GM18870 (cell line): ENCODE measurements at regions not wholly inside any gene's neighbourhood (a gene's known extent, or its start where the extent isn't known, plus 50 kb on each side); places are given as distances from the start of the nearest gene placed in this dataset.

Experiments used
- ATAC-seq: cut with Tn5 transposase; IDR thresholded peaks from one replicate; pipeline ENCODE4 v1.9.1; 2021; ENCODE audit warnings: moderate library complexity; ENCODE audit not compliant: unreplicated experiment

GRCh38 chr7:46197785-46198540, 276.9 kb upstream of the IGFBP3 start:
- ATAC-seq: no peak

- ATAC-seq: no peak
Measured at GRCh38 chr7:46195934-46196333, 274.9 kb upstream of the IGFBP3 start.

- no peak for ATAC-seq
Measured at GRCh38 chr7:46192271-46192670, 271.2 kb upstream of the IGFBP3 start.

- no peak for ATAC-seq
Measured at GRCh38 chr7:46191776-46192175, 270.7 kb upstream of the IGFBP3 start.

GRCh38 chr7:46191296-46191695, 270.2 kb upstream of the IGFBP3 start:
- ATAC-seq: no peak

DNA sequence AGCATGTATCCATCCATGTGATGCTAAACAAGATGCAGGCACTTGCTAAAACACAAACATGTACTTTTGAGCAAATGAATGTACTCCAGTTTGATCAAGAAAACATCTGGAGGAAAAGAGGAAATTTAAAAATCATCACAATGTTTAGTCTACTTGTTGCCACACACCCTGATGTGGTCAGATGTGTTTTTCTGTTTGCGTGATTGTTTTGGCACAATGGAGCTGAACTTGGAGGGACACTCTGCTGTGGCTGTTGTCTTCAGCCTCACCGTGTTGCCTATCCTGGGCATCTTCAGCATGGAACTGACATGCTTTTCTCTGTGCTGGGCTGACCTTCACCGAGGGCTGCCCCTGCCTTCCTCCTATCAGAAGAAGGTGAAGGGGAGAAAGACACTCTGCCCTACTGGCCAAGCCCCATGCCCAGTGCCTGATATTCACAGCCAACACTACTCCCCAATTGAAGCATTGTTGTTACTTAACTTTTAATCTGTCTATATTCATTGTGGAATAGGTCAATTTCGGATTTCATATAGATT, 268.3 kb upstream of the IGFBP3 start:
- no peak for ATAC-seq

GRCh38 chr7:46186131-46186530, 265.1 kb upstream of the IGFBP3 start:
- no peak for ATAC-seq

GRCh38 chr7:46179061-46179610, 258.1 kb upstream of the IGFBP3 start:
- no peak for ATAC-seq

- ATAC-seq: no peak
Measured at GRCh38 chr7:46178661-46179060, 257.6 kb upstream of the IGFBP3 start.

- no peak for ATAC-seq
Measured at GRCh38 chr7:46177821-46178220, 256.7 kb upstream of the IGFBP3 start.

- no peak for ATAC-seq
Measured at GRCh38 chr7:46175221-46175620, 254.1 kb upstream of the IGFBP3 start.

- no peak for ATAC-seq
Measured at GRCh38 chr7:46174196-46174580, 253.1 kb upstream of the IGFBP3 start.

DNA sequence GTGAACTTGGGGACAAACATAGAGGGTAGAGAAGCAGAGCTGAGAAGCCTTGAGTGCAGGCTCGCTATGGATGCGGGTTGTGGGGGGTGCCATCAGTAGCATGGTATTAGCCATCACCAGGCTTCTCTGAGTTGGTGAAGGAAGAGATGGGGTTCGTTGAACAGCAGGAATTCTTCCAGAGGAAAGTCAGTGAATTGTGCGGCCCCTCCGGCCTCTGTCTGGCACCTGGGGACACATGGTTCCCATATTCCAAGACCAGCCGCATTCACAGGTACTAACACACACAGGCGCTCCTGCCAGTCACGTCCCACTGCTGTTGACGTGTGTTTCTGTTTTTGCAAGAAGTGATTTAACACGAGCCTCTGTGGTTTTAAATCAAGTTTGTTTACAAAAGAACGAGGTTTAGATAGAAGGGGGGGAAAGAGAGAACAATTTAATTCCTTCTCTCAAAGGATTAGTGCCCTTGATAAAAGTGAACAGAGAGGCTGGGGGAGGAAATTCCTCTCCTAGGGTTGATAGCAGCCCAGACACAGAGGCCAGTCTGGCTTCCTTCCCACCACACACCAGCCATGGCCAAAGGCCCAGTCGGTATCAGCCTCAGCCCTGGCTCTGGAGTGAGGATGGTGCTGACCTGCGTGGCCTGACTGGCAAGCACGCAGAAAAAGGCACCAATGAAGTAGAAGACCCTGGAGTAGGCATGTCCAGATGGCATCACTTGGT, 252.6 kb upstream of the IGFBP3 start:
- ATAC-seq: no peak

GRCh38 chr7:46170792-46171191, 249.7 kb upstream of the IGFBP3 start:
- ATAC-seq: no peak

DNA sequence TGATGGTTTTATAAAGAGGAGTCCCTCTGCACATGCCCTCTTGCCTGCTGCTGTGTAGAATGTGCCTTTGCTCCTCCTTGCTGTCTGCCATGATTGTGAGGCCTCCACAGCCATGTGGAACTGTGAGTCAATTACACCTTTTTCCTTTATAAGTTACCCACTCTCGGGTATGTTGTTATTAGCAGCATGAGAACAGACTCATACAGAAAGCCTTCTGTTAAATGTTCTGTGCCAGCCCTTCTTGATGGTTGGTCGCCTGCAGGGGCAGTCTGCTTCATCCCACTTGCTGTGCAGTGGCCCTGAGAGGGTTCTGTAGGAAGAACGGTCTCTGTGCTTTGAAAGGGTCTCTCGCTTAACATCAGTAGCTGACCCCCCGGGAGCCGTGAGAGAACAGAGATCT, 248.9 kb upstream of the IGFBP3 start:
- no peak for ATAC-seq

DNA sequence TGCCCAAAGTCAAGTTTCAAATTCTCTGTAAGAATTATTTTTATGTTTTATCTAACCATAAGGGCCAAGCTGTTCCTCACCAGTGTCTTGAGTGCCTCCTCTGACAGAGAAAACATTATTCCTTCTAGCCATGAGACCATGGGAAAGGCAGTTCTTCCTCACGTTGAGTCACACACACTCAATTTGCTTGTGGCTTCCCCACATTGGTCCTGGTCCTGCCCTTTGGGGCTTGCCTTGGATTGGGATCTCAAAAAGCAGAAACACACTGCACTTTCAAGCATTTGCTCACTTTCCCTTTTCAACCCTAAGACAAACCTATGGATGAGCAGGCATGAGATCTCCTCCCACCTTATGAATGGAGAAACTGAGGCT, 248.3 kb upstream of the IGFBP3 start:
- no peak for ATAC-seq

- no peak for ATAC-seq
Measured at GRCh38 chr7:46168671-46169383, 247.8 kb upstream of the IGFBP3 start.

- no peak for ATAC-seq
Measured at GRCh38 chr7:46168231-46168630, 247.2 kb upstream of the IGFBP3 start.

GRCh38 chr7:46165276-46165675, 244.2 kb upstream of the IGFBP3 start:
- no peak for ATAC-seq

DNA sequence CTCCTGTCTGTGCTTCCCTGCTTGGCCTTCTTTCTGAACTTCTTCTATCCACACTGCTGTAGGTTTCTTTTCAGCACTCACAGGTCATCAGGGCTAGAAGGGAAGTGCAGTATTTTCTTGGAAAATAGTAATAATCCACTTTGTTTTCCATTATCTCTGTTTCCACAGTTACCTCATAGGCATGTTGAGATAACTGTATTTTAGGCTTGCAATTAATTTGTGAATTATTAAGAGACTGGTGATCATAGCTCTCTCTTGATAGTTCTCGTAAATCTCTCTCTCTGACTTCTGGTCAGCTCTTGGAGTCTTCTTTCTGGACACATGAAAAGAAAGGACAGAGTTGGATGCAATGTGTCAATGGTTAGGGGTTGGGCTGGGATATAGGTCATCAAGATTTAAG, 243.6 kb upstream of the IGFBP3 start:
- no peak for ATAC-seq

GRCh38 chr7:46163246-46163645, 242.2 kb upstream of the IGFBP3 start:
- no peak for ATAC-seq
